ENCODE measurements at regions not wholly inside any gene's neighbourhood (a gene's known extent, or its start where the extent isn't known, plus 50 kb on each side); places are given as distances from the start of the nearest gene placed in this dataset.

- H3K4ac ChIP-seq (ENCODE audit: low read depth, low read length): no peak overlapping the region
- no peaks in the 10 kb centered on the region for H4K20me1 ChIP-seq (ENCODE audit: control insufficient read depth, insufficient read depth, insufficient read length)
- peaks cover 43 to 44% of the 10 kb centered on the region in 2 experiments for H3K4me1 Mint-ChIP-seq
- no peak overlapping the region for H3K9ac ChIP-seq (ENCODE audit: extremely low read depth, insufficient read length, low read length)
- no peak for DNase-seq
- H3K27me3 ChIP-seq (ENCODE audit: insufficient read depth, low read length): no peaks in the 10 kb centered on the region; the same call in 1 of the 2 replicates
- no peak for TF ChIP-seq CTCF (conservative IDR thresholded peaks at IDR 0.05)
- peak overlapping the region; percentile 8 for H3K27ac ChIP-seq (ENCODE audit: insufficient read length, low read depth, low read length)
- no peak overlapping the region for H2BK5ac ChIP-seq (ENCODE audit: insufficient read length, low read length)
- peak overlapping the region; percentile 26 for H2AFZ ChIP-seq (ENCODE audit: low read length)
- no peak overlapping the region; a peak in 1 of 5 replicates for H3K4me3 Mint-ChIP-seq
- H3K9me3 ChIP-seq (ENCODE audit: control insufficient read depth, low read depth, low read length): no peaks in the 10 kb centered on the region
- H3K18ac ChIP-seq (ENCODE audit: insufficient read length, low read depth, low read length): no peak overlapping the region
- H3K4me1 ChIP-seq (ENCODE audit: insufficient read depth, low read length): peaks cover 5% of the 10 kb centered on the region; the same call in 1 of the 2 replicates
- no CpG with 5 or more reads among the region's 8 CpGs for WGBS (ENCODE audit: extremely low coverage, insufficient read length, low lambda C conversion rate)
- no peak overlapping the region for H4K8ac ChIP-seq (replicated peaks; ENCODE audit: insufficient read length, low read depth, low read length)
- H2BK15ac ChIP-seq (ENCODE audit: low read depth, low read length): no peak overlapping the region
- no peak overlapping the region for H2BK20ac ChIP-seq (ENCODE audit: low read depth, low read length, poor library complexity, severe bottlenecking)
- H3T11ph ChIP-seq (ENCODE audit: low read length): no peak overlapping the region
- no peak overlapping the region for H4K5ac ChIP-seq (ENCODE audit: insufficient read length, low read depth, low read length)
- no peak overlapping the region for H2BK120ac ChIP-seq (ENCODE audit: low read depth, low read length, poor library complexity, severe bottlenecking)
- no peak overlapping the region for H4K91ac ChIP-seq (ENCODE audit: insufficient read length, low read depth, low read length)
- no peaks in the 10 kb centered on the region for H3K79me1 ChIP-seq (ENCODE audit: insufficient read depth, low read depth, low read length, poor library complexity, severe bottlenecking)
- peak overlapping the region; percentile 45; the same call in 1 of the 2 replicates for H3K14ac ChIP-seq (ENCODE audit: insufficient read depth, low read length)
- H2BK12ac ChIP-seq (ENCODE audit: insufficient read length, low read depth, low read length): no peak overlapping the region
- no peak overlapping the region for H3K23ac ChIP-seq (ENCODE audit: insufficient read length, low read depth, low read length)
- peaks cover 20% of the 10 kb centered on the region for H3K27me3 Mint-ChIP-seq (ENCODE audit: low read depth)
- peaks cover 0 to 2% (median 0%) of the 10 kb centered on the region in 3 experiments; a peak in 2 of 7 replicates for H3K36me3 Mint-ChIP-seq (ENCODE audit: insufficient read depth in 1 of 3, low read depth in 3 of 3)
- no peaks in the 10 kb centered on the region for H3K79me2 ChIP-seq (ENCODE audit: insufficient read depth, low read length)
- peak overlapping the region; percentile 11 to 81 (median 62); a peak in 6 of 7 replicates for H3K27ac Mint-ChIP-seq
- H3K9me3 Mint-ChIP-seq: peaks cover 0 to 3% of the 10 kb centered on the region in 2 experiments; a peak in 2 of 5 replicates
- H3K4me2 ChIP-seq (ENCODE audit: insufficient read depth, insufficient read length, low read length): peak overlapping the region; percentile 19
- no peaks in the 10 kb centered on the region for H3K23me2 ChIP-seq (ENCODE audit: insufficient read length, low read depth, low read length, poor library complexity, severe bottlenecking)
- H2AK5ac ChIP-seq (ENCODE audit: insufficient read length, low read length): no peak overlapping the region
- no peak overlapping the region for H3K56ac ChIP-seq (ENCODE audit: insufficient read length, low read depth, low read length)
Measured at GRCh38 chr20:56748476-56749377, 119.6 kb downstream of the TFAP2C start.
